ENCODE measurements at regions not wholly inside any gene's neighbourhood (a gene's known extent, or its start where the extent isn't known, plus 50 kb on each side); places are given as distances from the start of the nearest gene placed in this dataset.

GRCh38 chr3:43965656-43966055 lies 274.9 kb downstream of the ABHD5 start:
- no peaks in the 10 kb centered on the region for H3K9me3 ChIP-seq (ENCODE audit: control insufficient read depth, insufficient read depth, low read length)
- CTCF ChIA-PET: no interaction called here
- H3K27ac ChIP-seq (ENCODE audit: low read depth, low read length): no peak overlapping the region
- POLR2A ChIA-PET: no interaction called here
- no peak for TF ChIP-seq CTCF (IDR thresholded peaks at IDR 0.05; ENCODE audit: low read depth, low read length)
- DNase-seq (ENCODE audit: low read depth, low spot score): no peak
- no peak overlapping the region for H3K4me3 ChIP-seq (ENCODE audit: low read depth, low read length)
- H3K27me3 ChIP-seq (ENCODE audit: control insufficient read depth, insufficient read depth, low read length): peaks cover 19% of the 10 kb centered on the region

GRCh38 chr3:43966126-43966525 lies 275.4 kb downstream of the ABHD5 start:
- Histone ChIP-seq H3K9me3 (ENCODE audit: control insufficient read depth, insufficient read depth, low read length) (no peaks in the 10 kb centered on the region), H3K27ac (ENCODE audit: low read depth, low read length) (no peak overlapping the region), H3K4me3 (ENCODE audit: low read depth, low read length) (no peak overlapping the region), H3K27me3 (ENCODE audit: control insufficient read depth, insufficient read depth, low read length) (peaks cover 19% of the 10 kb centered on the region)
- CTCF ChIA-PET: no interaction called here
- POLR2A ChIA-PET: no interaction called here
- no peak for DNase-seq (ENCODE audit: low read depth, low spot score)
- TF ChIP-seq CTCF (IDR thresholded peaks at IDR 0.05; ENCODE audit: low read depth, low read length): no peak

- H3K27me3 ChIP-seq (ENCODE audit: control insufficient read depth, insufficient read depth, low read length): peaks cover 19% of the 10 kb centered on the region
- no peak for DNase-seq (ENCODE audit: low read depth, low spot score)
- ChIA-PET CTCF (no interaction called here), POLR2A (no interaction called here)
- no peaks in the 10 kb centered on the region for H3K9me3 ChIP-seq (ENCODE audit: control insufficient read depth, insufficient read depth, low read length)
- H3K4me3 ChIP-seq (ENCODE audit: low read depth, low read length): no peak overlapping the region
- no peak for TF ChIP-seq CTCF (IDR thresholded peaks at IDR 0.05; ENCODE audit: low read depth, low read length)
- H3K27ac ChIP-seq (ENCODE audit: low read depth, low read length): no peak overlapping the region
These were observed 275.2 kb upstream of the TOPAZ1 start for GRCh38 chr3:43966530-43966929.

- TF ChIP-seq CTCF (IDR thresholded peaks at IDR 0.05; ENCODE audit: low read depth, low read length): no peak
- Histone ChIP-seq H3K4me3 (ENCODE audit: low read depth, low read length) (no peak overlapping the region), H3K27ac (ENCODE audit: low read depth, low read length) (no peak overlapping the region), H3K27me3 (ENCODE audit: control insufficient read depth, insufficient read depth, low read length) (peaks cover 19% of the 10 kb centered on the region), H3K9me3 (ENCODE audit: control insufficient read depth, insufficient read depth, low read length) (no peaks in the 10 kb centered on the region)
- no peak for DNase-seq (ENCODE audit: low read depth, low spot score)
- ChIA-PET POLR2A (no interaction called here), CTCF (no interaction called here)
These were observed 273.2 kb upstream of the TOPAZ1 start for GRCh38 chr3:43968465-43968864.

- Histone ChIP-seq H3K27ac (ENCODE audit: low read depth, low read length) (no peak overlapping the region), H3K4me3 (ENCODE audit: low read depth, low read length) (no peak overlapping the region), H3K27me3 (ENCODE audit: control insufficient read depth, insufficient read depth, low read length) (peaks cover 19% of the 10 kb centered on the region), H3K9me3 (ENCODE audit: control insufficient read depth, insufficient read depth, low read length) (no peaks in the 10 kb centered on the region)
- no peak for TF ChIP-seq CTCF (IDR thresholded peaks at IDR 0.05; ENCODE audit: low read depth, low read length)
- POLR2A ChIA-PET: no interaction called here
- no peak for DNase-seq (ENCODE audit: low read depth, low spot score)
- CTCF ChIA-PET: no interaction called here
These were observed 271.7 kb upstream of the TOPAZ1 start for GRCh38 chr3:43969944-43970343.

Measured in AG04450 (cell line).